ENCODE measurements at regions not wholly inside any gene's neighbourhood (a gene's known extent, or its start where the extent isn't known, plus 50 kb on each side); places are given as distances from the start of the nearest gene placed in this dataset.

GRCh38 chr19:30692181-30692811, 320.1 kb downstream of the ZNF536 start:
- no peak for TF ChIP-seq CTCF (IDR thresholded peaks at IDR 0.05; ENCODE audit: poor library complexity)
- TF ChIP-seq EZH2 (IDR thresholded peaks at IDR 0.05; ENCODE audit: borderline replicate concordance), result no peak

Data from hepatocyte (in vitro differentiated cells).